GM18520 (cell line): ENCODE measurements at regions not wholly inside any gene's neighbourhood (a gene's known extent, or its start where the extent isn't known, plus 50 kb on each side); places are given as distances from the start of the nearest gene placed in this dataset.

Experiments
- ATAC-seq: cut with Tn5 transposase; IDR thresholded peaks from one replicate; pipeline ENCODE4 v1.9.1; 2021; ENCODE audit not compliant: unreplicated experiment

DNA sequence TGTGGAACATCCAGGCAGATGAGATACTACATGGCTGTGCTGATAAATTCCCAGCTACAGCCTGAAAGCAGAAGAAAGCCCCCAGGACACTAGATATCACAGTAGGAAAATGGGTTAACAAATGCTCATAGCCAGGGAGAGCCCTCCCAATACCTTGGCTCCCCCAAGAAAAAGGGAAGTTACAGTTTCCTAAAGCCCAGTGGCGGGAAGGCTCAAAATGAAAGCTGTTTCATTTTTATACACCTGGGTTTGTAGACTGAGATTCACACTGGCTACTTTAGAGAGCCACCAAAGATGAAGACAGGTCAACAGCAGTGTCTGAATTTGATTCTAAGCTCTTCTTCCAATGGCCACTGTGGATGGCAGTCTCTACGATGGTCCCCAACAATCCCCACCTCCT lies 55.0 kb upstream of the TOPAZ1 start:
- no peak for ATAC-seq
